NCI-H2029 (cell line): ENCODE measurements at regions not wholly inside any gene's neighbourhood (a gene's known extent, or its start where the extent isn't known, plus 50 kb on each side); places are given as distances from the start of the nearest gene placed in this dataset.
"Not testable (repeated sequence)": the region's sequence is repeated elsewhere in the genome, so short reads cannot be mapped to it uniquely, and the experiment has no call there.

Source experiments
- DNase-seq: peaks from one replicate; lab custom pipeline; 2025; lab: John Stamatoyannopoulos, UW

DNA sequence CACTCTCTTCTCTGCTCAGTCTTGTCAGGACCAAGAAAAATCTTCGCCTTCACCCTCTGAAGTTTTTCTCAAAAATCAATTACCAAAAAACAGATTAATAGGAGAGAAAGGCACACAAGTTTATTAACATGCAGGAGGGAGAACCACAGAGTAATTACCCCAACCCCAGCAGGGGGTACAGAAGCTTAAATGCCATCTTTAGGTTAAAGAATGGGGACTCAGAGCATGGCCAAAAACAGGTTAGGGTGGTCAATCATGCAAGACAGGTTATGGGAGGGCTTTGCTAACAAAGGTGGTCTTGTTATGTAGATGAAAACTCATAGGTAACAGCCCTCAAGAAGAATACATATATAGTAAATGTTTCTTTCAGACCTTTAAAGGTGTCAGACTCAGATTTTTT, 100.5 kb upstream of the BTN3A2 start:
- no peak for DNase-seq

DNA sequence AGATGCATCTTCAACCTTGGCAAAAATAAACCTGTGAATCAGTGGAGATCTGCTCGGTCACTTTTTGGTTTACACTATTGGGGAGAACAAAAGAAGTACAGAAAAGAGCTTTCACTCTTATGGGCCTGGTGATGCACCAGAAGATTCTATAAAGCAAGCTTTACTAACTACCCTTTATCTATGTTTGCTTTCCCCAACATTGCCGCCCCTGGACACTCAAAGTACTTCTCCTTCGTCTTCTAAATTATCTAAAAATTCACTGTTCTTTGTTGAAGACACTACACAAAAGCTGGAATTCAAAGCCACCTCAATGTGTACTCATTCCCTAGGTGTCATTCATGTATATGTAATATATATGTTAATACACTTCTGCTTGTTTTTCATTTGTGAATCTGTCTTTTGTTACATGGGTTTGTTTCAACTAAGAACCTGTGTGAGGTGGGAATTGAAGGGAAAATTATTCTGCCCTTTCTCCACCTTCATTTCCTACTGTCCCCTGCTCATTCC, 97.9 kb upstream of the BTN3A2 start:
- no peak for DNase-seq

DNA sequence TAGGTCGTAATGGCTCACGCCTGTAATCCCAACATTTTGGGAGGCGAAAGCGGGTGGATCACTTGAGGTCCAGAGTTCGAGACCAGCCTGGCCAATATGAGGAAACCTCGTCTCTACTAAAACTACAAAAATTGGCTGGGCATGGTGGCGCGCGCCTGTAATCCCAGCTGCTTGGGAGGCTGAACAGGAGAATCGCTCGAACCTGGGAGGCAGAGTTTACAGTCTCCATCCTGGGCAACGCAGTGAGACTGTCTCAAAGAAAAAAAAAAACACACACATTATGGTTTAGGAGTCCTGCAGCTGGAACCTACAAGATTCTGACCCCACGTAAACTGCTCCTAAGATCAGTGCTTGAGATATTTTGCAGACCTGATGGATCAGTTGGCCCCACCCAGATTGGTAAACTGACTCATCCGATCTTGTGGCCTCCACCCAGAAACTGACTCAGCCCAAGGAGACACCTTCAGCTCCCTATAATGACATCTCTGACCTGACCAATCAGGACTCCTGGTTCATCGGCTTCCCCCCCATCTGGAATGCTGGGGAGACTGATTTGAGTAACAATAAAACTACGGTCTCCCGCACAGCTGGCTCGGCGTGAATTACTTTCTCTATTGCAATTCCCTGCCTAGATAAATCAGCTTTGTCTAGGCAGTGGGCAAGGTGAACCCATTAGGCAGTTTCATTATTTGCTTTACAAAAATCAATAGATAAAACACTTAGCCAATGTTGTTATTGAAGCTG, 96.2 kb upstream of the BTN3A2 start:
- peak; percentile 39 for DNase-seq

DNA sequence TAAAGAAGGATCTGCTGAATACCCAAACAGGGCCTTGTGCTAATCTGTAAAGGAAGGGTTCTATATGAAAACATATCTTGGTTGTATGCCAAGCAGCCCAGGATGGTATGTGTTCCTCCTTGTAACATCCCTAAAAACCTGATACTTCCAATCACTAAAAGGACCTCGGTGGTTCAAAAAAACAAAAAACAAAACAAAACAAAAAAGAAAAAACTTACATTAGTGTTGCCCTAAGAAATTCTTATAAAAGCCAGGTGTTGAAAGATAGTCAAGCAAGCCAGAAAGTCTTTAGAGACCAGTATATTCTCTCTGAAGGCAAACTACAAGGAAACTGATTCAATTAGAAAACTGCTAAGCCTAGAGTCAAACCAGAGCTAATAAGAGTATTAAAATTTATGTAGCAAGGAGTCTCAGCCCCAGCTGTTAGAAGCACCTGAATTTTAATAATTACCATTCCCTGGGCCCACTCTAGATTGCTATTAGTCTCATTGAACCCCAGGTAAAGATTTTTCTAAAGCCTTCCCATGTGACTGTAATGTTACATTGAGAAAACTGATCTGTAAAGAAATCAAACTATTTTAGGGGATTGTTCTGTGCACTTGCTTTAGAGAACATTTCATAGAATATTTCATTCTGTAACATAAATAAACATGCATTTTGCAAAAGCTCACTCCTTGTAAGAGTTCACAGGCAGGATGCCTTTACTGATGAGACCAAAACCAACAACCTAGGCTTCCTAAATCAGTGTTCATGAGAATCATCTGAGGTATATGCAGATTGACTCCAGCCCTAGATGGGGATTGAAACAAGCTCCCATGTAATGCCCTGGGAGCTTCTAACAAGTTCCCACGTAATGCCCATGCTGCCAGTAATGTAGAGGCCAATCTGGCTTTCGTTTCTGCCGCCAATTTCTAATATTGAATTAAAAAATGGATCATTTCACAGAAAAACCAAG, 95.2 kb upstream of the BTN3A2 start:
- no peak for DNase-seq

DNA sequence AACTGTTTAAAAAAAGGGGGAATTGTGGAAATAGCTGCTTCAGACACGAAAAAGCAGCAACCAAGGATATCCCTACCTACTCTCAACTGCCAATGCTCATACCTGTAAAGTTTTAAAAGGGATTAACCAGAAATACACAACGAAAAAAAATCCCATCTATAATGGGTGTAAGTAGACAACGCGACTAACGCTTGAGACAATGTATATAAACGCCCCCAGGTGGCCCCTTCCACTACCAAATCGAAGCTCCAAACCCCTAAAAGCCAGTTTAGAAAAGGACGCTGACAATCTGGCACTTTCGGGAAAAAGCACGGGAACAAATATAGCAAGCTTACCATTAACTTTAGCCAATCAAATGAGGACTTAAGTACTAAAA, 94.5 kb upstream of the BTN3A2 start:
- DNase-seq = no peak

DNA sequence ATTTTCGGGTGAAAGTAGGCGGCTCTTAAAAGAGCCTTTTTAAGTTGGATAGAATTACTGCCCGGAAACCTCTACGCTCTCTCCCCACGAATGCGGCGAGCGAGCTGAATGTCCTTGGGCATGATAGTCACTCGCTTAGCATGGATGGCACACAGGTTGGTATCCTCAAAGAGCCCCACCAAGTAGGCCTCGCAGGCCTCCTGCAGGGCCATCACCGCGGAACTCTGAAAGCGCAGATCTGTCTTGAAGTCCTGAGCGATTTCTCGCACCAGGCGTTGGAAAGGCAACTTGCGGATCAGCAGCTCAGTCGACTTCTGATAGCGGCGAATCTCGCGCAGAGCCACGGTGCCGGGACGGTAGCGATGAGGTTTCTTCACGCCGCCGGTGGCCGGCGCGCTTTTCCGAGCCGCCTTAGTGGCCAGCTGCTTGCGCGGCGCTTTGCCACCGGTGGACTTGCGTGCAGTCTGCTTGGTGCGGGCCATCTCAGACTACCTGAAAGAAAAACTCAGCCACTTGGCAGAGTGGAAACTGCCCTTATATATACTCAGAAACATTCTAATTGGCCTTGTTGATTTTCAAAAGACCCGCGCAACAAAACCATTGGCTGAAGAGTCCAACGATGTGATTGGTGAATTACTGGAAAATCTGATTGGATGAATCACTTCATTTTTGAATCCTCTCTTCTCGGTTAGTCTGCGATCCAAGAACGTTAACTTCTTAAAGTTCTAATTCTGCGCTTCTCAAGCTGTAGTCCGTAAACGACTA, 93.9 kb upstream of the BTN3A2 start:
- peak; percentile 96 for DNase-seq

DNA sequence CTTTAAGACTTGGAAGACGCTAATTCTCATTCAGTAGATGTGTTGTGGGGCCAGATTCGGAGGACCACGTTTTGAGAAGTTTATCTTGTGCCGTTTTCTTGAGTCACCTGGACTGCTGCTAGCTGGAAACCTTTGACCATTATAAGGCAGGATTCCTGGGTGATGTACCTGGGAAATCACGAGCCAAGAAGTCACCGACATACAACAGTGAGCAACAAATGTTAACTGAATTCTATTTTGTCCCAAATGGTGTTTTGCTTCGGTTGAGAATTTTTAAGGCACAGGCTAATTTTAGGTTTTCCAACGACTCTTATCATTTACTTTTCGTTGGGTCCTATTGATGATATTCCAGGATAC, 93.4 kb upstream of the BTN3A2 start:
- no peak for DNase-seq

DNA sequence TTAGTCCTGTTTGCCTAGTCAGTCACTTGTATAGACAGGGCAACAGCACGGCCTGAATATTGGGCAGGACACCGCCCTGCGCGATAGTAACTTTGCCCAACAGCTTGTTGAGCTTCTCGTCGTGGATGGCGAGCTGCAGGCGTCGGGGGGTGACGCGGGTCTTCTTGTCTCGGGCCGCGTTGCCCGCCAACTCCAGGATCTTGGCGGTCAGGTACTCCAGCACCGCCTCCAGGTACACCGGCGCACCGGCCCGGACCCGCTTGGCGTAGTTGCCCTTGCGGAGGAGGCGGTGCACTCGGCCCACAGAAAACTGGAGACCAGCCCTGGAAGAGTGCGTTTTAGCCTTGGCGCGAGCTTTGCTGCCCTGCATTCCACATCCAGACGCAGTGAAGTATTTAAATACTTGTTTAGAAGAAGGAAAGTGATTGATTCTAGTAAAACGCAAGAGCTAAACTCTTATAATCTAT, 92.8 kb upstream of the BTN3A2 start:
- peak; percentile 38 for DNase-seq

DNA sequence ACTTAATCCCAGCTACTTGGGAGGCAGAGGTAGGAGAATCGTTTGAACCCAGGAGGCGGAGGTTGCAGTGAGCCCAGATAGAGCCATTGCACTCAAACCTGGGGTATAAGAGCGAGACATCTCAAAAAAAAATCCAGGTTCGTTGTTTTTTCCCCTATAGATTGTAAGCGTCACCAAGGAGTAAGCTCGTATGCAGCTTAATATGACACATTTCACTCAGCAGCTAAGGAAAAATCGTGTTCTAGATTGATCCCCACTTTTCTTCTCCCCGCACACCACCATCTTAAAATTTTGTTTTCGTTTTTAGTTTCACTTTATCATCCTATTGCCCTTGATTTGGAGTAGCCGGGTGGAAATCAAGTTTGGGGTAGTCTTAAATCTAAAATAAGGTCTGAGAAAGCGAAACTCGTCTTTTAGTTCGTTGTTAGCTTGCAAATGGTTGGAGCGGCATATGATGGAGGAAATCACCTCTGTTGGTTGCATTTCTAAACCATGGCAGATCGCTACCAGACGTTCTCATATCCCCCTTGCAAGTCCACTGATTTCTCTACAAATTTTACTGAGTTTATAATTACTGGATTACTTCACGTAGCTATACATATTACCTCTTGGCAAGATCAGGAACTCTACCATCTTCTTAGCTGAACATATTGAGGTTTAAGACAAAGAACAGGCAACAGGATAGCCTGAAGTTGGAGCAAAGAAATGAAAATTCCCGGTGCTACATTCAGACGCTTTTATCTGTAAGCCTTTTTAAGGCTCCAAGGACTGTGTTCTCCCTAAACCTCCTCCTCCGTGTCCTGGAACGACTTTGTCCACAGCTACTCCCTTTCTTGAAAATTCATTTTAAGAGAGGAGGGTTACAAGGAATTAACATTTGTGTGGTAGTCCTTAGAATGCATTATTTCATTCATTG, 91.1 kb upstream of the BTN3A2 start:
- no peak for DNase-seq

DNA sequence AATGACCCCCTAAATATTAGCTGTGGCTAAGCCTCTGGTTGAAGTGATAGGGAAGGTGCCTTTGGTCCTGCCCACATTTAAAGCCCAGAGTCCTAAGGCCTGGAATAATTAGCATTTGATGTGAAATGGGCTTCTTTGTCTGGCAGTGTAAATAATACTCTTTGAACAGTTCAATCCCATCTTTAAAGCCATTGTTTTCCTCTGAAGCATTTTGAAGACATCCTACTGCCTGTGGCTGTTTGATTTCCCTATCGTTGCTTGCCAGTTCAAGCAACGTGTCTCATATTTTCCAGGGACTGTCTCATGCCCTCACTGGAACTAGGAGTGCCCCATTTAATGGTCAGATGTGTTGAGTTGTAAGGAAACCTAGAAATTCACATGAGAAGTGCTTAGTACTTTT, 89.3 kb upstream of the BTN3A2 start:
- DNase-seq = no peak

DNA sequence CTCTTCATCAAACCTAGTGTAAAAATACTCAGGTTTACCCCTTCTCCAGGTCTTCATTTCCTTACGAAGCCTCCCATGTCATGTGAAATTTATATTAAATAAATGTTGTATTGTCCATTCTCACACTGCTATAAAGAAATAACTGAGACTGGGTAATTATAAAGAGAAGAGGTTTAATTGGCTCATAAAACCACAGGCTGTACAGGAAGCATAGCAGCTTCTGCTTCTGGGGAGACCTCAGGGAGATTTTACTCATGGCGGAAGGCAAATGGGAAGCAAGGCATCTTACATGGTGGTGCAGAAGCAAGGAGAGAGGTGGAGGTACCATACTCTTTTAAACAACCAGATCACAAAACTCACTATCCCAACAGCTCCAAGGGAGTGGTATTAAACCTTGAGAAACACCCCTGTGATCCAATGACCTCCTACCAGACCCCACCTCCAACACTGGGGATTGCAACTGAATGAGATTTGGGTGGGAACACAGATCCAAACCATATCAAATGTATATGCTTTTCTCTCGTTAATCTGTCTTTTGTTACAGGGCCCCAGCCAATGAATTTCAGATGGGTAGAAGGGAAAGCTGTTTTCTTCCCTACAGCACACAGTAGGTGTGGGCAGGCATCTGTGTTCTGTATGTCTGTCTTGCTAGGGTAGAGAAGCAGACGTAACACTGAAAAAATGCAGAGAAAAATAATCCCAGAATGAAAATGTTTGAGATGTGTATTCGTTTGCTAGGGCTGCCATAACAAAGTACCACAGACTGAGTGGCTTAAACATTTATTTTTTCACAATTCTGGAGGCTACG, 88.0 kb upstream of the BTN3A2 start:
- no peak for DNase-seq

DNA sequence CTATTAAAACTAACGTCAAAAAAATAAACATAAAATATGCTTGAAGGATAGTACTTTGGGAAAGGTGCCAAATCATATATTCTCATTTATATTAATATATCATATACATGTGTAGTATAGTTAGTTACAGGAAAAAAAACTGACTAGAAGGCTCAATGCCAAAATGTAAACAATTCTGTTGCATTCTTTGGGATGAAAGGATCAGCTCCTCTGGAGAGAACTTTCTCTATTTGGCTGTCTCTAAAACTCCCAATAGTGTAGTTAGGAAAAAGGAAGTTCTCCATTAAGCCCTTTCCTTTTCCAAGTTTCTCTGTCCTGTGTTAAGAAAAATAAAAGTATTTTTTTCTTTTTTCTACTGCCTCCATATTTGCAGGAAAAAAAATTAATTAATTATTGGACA, 86.5 kb upstream of the BTN3A2 start:
- no peak for DNase-seq

DNA sequence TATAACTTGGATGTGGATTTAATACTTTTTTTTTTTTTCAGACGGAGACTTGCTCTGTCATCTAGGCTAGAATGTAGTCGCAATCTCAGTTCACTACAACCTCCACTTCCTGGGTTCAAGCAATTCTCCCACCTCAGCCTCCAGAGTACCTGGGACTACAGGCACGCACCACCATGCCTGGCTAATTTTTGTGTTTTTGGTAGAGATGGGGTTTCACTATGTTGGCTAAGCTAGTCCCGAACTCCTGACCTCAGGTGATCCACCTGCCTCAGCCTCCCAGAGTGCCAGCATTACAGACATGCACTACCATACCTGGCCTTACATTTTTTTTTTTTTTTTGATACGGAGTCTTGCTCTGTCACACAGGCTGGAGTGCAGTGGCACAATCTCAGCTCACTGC, 85.6 kb upstream of the BTN3A2 start:
- DNase-seq = not testable (repeated sequence)

DNA sequence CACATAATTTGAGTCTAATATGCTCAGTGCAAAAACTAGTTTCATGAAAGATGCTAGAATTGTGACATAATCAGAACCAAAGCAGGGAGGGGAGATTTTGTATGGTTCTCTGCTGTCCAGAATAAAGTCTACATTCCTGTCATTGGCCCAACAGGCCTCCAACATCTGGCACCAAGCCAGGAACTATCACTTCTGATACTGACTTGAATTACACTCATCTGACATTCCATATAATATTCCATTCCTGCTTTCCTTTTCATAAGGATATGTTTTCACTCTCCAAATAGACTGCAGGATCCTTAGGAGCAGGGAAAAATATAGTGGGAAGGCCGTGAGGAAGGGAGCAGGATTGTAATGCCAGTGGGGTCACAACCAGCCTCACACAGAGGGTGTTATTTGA, 84.6 kb upstream of the BTN3A2 start:
- DNase-seq = no peak

DNA sequence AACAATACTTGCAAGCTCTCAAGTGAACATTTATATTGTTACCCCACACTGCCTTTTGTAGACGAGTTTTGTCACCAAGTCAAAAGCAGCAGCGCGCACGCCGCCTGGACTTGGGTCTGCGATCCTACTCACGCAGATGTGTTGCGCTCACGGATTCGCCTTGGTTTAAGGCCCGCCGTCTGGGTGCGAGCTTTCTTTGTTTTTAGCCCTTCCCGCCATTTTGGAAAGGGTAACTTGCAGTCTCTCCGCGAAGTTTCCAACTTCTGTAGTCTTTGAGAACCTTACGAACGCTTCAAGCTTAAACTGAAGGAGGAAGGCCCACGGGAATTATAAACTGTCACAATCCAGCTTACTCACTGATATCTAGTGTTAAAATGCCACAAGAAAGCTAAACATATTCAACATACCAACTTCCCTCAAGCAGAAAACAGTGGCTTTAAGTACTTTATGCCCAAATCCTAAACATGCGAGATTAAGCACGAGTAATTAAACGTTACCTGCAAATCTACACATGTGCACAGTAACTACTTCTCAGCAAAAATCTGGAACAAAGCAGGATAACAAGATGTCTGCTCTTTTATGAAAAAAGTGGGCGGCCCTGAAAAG, 80.4 kb upstream of the BTN3A2 start:
- DNase-seq = peak; percentile 18

DNA sequence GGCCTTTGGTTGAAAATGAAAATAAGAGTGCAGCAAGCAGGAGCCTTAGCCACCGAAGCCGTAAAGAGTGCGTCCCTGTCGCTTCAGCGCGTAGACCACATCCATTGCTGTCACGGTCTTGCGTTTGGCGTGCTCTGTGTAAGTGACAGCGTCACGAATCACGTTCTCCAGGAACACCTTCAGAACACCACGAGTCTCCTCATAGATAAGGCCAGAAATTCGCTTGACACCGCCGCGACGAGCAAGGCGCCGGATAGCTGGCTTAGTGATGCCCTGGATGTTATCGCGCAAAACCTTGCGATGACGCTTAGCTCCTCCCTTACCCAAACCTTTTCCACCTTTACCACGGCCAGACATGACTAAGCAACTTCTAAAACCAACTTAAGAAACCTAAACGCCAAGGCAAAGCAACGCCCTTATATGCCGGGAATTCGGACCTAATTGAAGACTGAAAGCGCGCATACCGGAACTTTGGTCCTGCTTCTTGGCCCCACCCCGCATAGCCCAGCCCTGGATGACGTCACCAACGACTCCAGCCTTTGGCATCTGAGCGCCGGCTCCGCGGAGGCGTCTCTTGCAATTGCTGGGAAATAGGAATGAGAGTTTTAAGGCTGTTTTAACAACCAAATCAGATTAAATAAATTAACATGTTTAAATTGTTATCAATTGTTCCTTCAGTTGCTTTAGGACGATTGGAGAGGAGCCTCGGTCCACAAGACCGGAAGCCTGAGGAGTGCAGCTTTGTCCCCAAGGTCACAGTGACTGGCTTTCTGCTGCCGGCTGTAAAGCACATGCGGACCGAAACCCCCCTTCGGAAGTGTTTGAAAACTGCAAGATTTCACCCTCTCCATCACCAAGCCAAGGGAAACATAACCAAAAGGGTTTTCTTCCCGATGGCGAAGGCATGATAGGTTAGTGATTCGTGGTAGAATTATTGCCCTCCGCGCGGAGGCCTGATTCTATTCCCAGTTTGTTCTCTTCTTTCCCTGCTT, 79.6 kb upstream of the BTN3A2 start:
- DNase-seq = peak; percentile 99

DNA sequence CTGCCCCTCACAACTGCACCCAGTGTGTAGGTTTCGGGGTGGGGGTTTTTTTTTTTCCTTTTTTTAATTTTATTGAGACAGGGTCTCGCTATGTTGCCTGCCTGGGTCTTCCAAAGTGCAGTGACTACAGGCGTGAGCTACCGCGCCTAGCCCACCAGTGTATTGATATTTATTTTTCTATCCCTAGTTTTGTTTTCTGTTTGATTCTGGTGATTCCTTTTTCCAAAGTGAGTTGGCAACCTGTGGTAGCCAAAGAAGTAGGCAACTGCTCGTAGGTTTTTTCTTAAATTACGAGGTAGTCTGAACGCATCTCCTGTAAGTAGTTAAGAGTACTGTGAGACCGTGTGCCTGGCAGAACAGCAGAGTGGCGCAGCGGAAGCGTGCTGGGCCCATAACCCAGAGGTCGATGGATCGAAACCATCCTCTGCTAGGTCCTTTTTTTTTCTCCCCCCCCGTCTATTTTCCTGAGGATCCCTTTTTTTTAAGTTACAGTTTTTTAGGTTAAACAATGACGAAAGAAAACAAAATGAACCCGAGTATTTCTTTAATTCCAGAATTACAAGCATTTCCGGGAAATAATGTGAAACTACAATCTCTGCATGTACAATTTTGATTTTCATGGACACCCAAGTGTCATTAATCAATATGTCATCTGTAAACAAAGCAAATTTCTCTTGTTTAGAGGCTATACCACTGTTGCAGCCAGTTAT, 78.7 kb upstream of the BTN3A2 start:
- DNase-seq = peak; percentile 76

DNA sequence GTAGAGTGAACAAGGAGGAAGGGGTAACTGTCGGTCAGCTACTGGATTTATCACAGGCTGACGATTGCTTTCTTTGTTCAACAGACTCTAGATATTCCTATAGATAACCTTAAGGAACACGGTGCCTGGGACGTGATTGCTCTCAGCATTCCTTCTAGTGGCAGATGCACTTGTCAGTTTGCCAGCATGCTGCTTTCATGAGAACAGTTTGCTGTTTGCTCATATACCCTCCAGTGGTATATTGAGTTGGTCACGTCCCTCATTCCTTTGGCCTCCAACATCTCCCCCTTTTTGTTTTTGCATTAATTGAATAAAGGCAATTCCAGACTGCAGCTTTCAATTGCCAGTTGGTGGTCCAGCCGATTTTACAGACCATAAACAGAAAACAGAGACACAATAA, 76.8 kb upstream of the BTN3A2 start:
- no peak for DNase-seq
